ENCODE measurements at regions not wholly inside any gene's neighbourhood (a gene's known extent, or its start where the extent isn't known, plus 50 kb on each side); places are given as distances from the start of the nearest gene placed in this dataset.

DNA sequence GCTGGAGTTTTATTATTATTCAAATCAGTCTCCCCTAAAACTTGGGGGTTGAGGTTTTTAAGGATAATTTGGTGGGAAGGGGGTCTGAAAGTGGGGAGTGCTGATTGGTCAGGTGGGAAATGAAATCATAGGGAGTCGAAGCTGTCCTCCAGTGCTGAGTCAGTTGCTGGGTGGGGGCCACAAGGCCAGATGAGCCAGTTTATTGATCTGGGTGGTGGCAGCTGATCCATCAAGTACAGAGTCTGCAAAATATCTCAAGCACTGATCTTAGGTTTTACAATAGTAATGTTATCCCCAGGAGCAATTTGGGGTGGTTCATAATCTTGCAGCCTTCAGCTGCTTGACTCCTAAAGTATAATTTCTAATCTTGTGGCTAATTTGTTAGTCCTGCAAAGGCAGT lies 146.0 kb upstream of the SPACA1 start:
- no peak overlapping the region for H3K27ac ChIP-seq
- no peak for TF ChIP-seq ZFX (IDR thresholded peaks at IDR 0.05; ENCODE audit: borderline replicate concordance)
- TF ChIP-seq, protein P1, sequence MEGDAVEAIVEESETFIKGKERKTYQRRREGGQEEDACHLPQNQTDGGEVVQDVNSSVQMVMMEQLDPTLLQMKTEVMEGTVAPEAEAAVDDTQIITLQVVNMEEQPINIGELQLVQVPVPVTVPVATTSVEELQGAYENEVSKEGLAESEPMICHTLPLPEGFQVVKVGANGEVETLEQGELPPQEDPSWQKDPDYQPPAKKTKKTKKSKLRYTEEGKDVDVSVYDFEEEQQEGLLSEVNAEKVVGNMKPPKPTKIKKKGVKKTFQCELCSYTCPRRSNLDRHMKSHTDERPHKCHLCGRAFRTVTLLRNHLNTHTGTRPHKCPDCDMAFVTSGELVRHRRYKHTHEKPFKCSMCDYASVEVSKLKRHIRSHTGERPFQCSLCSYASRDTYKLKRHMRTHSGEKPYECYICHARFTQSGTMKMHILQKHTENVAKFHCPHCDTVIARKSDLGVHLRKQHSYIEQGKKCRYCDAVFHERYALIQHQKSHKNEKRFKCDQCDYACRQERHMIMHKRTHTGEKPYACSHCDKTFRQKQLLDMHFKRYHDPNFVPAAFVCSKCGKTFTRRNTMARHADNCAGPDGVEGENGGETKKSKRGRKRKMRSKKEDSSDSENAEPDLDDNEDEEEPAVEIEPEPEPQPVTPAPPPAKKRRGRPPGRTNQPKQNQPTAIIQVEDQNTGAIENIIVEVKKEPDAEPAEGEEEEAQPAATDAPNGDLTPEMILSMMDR (IDR thresholded peaks at IDR 0.05) = no peak

DNA sequence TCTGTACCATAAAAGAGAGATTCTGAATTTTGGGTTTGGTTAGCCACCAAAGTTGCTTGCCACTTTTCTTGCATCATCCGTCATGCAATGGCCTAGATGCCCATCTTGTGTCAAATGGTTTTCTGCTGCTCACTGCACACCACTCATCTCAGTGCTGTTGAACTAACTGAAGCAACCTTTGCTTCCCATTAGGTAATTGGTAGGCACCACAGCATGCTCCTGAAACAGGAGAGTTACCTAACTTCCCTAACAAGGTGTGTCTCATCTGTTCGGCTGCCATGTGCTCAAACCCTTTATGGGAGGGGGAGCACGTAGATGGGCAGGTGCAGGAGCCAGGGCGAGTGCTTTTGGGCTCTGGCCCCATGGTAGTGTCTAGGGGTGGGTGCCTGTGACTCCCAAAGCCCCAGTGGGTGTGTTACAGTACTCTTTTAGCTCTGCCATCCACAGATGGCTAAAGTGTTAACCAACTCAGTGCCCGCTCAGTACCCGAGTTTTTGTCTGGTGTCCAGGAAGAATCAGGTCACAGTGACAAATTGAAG lies 147.4 kb upstream of the SPACA1 start:
- TF ChIP-seq ZFX (IDR thresholded peaks at IDR 0.05; ENCODE audit: borderline replicate concordance) = no peak
- no peak overlapping the region for H3K27ac ChIP-seq

DNA sequence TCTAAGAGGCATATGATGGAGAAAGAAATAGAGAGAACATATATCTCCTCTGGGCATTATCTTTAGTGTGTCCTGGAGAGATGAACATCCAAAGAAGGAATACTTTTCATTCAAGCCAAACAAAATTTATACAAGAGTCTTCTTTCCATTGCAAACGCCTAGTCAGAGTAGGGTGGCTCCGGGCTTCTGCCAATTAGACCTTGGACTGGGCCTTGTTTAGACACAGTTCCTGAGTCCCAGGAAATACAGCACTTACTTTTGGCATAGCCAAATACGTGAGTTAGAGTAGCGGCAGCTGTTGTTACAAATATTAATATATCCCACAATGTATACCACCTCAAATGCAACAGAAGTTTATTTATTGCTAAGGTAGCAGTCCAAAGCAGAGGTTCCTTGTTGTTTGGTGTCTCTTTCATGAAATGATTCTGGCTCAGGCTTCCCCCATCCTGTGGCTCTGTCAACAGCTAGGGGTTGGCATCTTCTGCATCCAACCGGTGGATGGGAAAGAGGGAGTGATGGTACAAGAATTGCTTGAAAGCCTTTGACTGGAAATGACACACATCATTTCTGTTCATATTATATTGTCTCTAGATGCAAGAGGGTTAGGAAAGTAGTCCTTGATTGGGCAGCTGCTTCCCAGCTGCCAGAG lies 148.0 kb upstream of the SPACA1 start:
- TF ChIP-seq, protein P1 (IDR thresholded peaks at IDR 0.05) = no peak
- TF ChIP-seq ZFX (IDR thresholded peaks at IDR 0.05; ENCODE audit: borderline replicate concordance) = no peak
- no peak overlapping the region for H3K27ac ChIP-seq

DNA sequence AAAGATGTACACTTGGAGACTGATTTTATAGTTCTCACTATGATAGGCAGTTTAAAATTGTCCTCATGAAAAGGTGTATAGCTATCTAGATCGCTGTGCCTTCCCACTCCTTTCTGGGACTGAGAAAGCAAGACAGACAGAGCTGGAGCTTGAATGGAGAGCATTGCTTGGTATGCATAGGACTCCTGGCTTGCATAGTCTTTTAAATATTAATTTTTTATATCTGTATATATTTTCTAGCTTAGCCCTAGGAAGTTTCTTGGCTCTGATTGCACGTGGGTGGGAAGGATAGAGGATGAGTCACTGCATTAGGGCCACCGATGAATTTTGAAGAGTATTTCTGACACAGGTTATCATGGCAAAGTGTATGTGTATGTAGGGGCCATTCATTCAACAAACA lies 150.0 kb upstream of the SPACA1 start:
- no peak for TF ChIP-seq ZFX (IDR thresholded peaks at IDR 0.05; ENCODE audit: borderline replicate concordance)
- TF ChIP-seq, protein P1 (IDR thresholded peaks at IDR 0.05) = no peak
- no peak overlapping the region for H3K27ac ChIP-seq

DNA sequence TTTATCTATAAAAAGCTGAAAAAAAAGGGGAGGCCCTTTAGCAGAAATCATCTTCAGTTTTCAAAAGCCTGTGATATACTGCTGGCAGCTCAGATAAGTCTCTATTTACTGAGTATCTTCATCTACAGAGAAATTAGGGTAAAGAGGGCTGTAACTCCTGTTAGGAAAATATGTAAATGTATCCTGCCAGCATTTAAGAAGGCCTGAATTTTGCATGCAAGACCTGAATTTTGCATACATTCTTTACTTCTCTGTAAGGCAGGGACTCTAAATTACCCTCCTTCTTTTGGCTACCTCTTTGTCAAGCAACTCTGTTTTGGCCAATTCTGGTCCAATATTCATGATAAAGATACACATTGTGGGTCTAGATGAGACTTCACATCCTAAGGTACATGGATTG lies 150.6 kb upstream of the SPACA1 start:
- TF ChIP-seq, protein P1 (IDR thresholded peaks at IDR 0.05) = no peak
- TF ChIP-seq ZFX (IDR thresholded peaks at IDR 0.05; ENCODE audit: borderline replicate concordance) = no peak
- no peak overlapping the region for H3K27ac ChIP-seq

DNA sequence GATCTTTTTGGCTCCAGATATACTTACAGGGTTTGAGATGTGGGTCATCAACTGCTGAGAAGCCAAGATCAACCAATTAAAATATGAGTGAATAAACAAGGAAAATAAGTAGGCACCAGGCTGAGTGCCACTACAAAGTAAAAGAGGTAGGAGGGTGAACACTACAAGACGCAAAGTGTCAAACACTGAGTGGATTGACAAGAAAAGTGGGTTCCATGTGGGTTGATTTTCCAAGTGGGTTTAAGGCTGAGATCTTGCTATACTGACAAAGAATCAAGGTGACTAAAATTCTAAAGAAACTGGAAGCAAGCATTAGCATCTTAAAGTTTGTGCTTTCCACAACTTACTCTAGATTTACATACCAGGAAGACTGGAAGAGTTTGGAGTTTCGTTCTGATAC lies 160.4 kb upstream of the SPACA1 start:
- TF ChIP-seq ZFX (IDR thresholded peaks at IDR 0.05; ENCODE audit: borderline replicate concordance) = no peak
- TF ChIP-seq, protein P1 (IDR thresholded peaks at IDR 0.05) = no peak
- H3K27ac ChIP-seq = no peak overlapping the region

DNA sequence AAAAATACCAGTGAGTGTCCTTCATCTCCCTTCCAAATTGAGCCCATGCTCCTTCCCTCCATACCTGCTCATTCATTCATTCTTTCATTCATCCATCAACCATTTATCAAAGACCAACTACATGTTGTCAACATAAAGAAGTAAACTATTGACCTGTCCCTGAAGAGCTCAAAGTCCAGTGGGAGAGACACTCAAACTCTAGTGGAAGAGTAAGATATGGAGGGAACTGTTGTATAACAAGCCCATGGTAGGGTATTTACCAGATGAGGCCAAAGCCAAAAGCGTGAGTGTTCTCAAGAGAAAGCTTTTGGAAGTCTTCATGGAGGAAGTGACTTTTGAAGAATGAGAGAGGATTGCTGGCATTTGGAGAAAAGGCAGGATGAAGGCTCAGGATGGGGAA lies 163.4 kb upstream of the SPACA1 start:
- no peak overlapping the region for H3K27ac ChIP-seq
- no peak for TF ChIP-seq ZFX (IDR thresholded peaks at IDR 0.05; ENCODE audit: borderline replicate concordance)
- TF ChIP-seq, protein P1 (IDR thresholded peaks at IDR 0.05) = no peak
